ENCODE measurements at regions not wholly inside any gene's neighbourhood (a gene's known extent, or its start where the extent isn't known, plus 50 kb on each side); places are given as distances from the start of the nearest gene placed in this dataset.

DNA sequence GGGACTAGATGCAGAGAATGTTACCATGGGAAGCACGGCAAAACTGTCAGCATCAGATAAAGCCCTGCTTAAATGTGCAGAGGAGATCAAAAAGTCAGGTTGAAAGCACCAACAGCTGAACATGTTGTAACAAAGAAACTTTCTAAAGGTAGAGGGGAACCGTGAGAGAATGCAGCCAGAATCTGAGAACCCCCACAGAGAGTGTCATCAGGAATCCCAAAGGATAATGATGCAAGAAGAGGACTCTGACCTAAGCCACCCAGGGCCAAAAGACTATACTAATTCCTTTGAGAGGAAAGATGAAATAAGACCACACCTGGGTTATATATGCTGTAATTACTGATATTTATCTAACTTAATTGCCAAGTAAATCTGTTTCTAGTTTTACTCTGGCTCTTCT lies 116.6 kb downstream of the PCSK1 start:
- TF ChIP-seq CTCF (IDR thresholded peaks at IDR 0.05) (no peak), POLR2A (IDR thresholded peaks at IDR 0.05) (no peak)

Measured in lower leg skin (tissue), 3 donors.